ENCODE measurements at regions not wholly inside any gene's neighbourhood (a gene's known extent, or its start where the extent isn't known, plus 50 kb on each side); places are given as distances from the start of the nearest gene placed in this dataset.

DNA sequence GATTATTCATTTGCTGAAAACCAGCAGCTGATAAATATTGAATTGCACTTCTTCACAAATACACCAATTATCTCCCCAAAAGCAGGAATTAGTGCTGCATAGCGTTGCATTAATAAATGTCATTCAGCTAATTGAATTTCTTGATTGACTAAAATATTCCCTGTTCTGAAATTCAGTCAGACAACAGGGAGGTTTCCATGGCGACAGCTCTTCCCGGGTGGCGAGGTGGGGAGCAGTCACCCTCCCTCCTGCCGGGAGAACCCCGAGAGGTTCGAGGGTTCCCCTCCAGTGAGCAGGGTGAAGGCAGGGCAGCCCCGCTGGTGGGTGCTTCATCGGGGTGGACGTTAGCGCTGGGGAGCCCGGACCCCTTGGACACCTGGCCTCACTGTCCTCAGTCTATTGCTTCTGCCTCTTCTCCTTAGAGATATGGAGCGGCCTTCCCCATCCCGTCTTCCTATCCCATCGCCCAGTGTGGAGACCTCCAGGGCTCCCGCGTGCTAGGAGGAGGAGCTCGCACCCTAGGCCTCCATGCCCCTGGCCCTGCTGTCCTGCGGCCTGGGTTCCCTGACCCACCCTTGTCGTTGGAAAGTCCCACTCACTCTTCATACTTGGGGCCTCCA, 983.5 kb downstream of the BRD1 start:
- TF ChIP-seq, protein P1, sequence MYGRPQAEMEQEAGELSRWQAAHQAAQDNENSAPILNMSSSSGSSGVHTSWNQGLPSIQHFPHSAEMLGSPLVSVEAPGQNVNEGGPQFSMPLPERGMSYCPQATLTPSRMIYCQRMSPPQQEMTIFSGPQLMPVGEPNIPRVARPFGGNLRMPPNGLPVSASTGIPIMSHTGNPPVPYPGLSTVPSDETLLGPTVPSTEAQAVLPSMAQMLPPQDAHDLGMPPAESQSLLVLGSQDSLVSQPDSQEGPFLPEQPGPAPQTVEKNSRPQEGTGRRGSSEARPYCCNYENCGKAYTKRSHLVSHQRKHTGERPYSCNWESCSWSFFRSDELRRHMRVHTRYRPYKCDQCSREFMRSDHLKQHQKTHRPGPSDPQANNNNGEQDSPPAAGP (tag by site-specific recombination; IDR thresholded peaks at IDR 0.05), result no peak
- TF ChIP-seq ZBTB8A (tag by site-specific recombination; IDR thresholded peaks at IDR 0.05), result no peak
- no peak for TF ChIP-seq ZNF791 (tag by site-specific recombination; IDR thresholded peaks at IDR 0.05)
- TF ChIP-seq ZNF404 (tag by site-specific recombination; IDR thresholded peaks at IDR 0.05), result no peak
- TF ChIP-seq, protein P2, sequence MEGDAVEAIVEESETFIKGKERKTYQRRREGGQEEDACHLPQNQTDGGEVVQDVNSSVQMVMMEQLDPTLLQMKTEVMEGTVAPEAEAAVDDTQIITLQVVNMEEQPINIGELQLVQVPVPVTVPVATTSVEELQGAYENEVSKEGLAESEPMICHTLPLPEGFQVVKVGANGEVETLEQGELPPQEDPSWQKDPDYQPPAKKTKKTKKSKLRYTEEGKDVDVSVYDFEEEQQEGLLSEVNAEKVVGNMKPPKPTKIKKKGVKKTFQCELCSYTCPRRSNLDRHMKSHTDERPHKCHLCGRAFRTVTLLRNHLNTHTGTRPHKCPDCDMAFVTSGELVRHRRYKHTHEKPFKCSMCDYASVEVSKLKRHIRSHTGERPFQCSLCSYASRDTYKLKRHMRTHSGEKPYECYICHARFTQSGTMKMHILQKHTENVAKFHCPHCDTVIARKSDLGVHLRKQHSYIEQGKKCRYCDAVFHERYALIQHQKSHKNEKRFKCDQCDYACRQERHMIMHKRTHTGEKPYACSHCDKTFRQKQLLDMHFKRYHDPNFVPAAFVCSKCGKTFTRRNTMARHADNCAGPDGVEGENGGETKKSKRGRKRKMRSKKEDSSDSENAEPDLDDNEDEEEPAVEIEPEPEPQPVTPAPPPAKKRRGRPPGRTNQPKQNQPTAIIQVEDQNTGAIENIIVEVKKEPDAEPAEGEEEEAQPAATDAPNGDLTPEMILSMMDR (tag by site-specific recombination; IDR thresholded peaks at IDR 0.05), result no peak
- TF ChIP-seq SALL2 (tag by site-specific recombination; IDR thresholded peaks at IDR 0.05; ENCODE audit: borderline replicate concordance), result no peak
- no peak for TF ChIP-seq SP7 (tag by site-specific recombination; IDR thresholded peaks at IDR 0.05)
- TF ChIP-seq, protein P3, sequence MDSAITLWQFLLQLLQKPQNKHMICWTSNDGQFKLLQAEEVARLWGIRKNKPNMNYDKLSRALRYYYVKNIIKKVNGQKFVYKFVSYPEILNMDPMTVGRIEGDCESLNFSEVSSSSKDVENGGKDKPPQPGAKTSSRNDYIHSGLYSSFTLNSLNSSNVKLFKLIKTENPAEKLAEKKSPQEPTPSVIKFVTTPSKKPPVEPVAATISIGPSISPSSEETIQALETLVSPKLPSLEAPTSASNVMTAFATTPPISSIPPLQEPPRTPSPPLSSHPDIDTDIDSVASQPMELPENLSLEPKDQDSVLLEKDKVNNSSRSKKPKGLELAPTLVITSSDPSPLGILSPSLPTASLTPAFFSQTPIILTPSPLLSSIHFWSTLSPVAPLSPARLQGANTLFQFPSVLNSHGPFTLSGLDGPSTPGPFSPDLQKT (IDR thresholded peaks at IDR 0.05; ENCODE audit: borderline replicate concordance, low read depth, low read length), result no peak
- no peak for TF ChIP-seq ZNF350 (tag by site-specific recombination; IDR thresholded peaks at IDR 0.05)
- TF ChIP-seq ZNF521 (tag by site-specific recombination; IDR thresholded peaks at IDR 0.05), result no peak
- TF ChIP-seq, protein P4, sequence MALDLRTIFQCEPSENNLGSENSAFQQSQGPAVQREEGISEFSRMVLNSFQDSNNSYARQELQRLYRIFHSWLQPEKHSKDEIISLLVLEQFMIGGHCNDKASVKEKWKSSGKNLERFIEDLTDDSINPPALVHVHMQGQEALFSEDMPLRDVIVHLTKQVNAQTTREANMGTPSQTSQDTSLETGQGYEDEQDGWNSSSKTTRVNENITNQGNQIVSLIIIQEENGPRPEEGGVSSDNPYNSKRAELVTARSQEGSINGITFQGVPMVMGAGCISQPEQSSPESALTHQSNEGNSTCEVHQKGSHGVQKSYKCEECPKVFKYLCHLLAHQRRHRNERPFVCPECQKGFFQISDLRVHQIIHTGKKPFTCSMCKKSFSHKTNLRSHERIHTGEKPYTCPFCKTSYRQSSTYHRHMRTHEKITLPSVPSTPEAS (tag by site-specific recombination; IDR thresholded peaks at IDR 0.05), result no peak
- no peak for TF ChIP-seq KLF16 (tag by site-specific recombination; IDR thresholded peaks at IDR 0.05)
- no peak for TF ChIP-seq ZNF174 (tag by site-specific recombination; IDR thresholded peaks at IDR 0.05)
- TF ChIP-seq, protein P5, sequence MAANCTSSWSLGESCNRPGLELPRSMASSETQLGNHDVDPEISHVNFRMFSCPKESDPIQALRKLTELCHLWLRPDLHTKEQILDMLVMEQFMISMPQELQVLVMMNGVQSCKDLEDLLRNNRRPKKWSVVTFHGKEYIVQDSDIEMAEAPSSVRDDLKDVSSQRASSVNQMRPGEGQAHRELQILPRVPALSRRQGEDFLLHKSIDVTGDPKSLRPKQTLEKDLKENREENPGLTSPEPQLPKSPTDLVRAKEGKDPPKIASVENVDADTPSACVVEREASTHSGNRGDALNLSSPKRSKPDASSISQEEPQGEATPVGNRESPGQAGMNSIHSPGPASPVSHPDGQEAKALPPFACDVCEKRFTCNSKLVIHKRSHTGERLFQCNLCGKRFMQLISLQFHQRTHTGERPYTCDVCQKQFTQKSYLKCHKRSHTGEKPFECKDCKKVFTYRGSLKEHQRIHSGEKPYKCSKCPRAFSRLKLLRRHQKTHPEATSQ (tag by site-specific recombination; IDR thresholded peaks at IDR 0.05), result no peak
- TF ChIP-seq ZNF510 (tag by site-specific recombination; IDR thresholded peaks at IDR 0.05; ENCODE audit: insufficient replicate concordance), result no peak
- TF ChIP-seq ZNF596 (tag by site-specific recombination; IDR thresholded peaks at IDR 0.05), result no peak
- no peak for TF ChIP-seq ZNF416 (tag by site-specific recombination; IDR thresholded peaks at IDR 0.05)
- no peak overlapping the region for H3K27ac ChIP-seq (ENCODE audit: extremely low read depth, low read depth, low read length)
- CTCF ChIA-PET, result no interaction called here
- POLR2A ChIA-PET, result no interaction called here
- no peaks in the 10 kb centered on the region for H3K36me3 ChIP-seq (ENCODE audit: control insufficient read depth in 2 of 2, insufficient read depth in 1 of 2, low read length in 2 of 2)
- no peaks in the 10 kb centered on the region for H3K4me1 ChIP-seq (ENCODE audit: control insufficient read depth, insufficient read depth, low read length)
- no peak overlapping the region for H3K4me3 ChIP-seq (ENCODE audit: low read depth, low read length)
- no peaks in the 10 kb centered on the region for H3K9me3 ChIP-seq (ENCODE audit: control insufficient read depth, insufficient read depth, low read depth, low read length)

DNA sequence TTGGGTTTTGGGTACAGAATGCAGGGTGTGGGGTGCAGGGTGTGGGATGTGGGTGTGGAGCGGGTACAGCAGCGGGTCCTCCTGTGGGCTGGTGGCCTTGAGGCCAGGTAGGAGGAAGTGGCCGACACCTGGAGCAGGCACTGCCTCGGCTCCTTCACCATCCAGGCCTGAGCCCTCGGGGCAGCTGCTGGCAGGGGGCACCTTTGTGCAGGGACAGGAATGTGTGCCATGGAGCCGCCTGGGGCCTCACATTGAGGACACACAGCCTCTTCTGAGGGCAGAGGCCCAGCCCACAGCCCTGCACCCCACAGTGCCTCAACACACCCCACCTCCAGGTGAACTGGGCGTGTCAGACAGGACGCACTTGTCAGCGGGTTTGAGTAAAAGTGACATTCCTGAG, 984.0 kb downstream of the BRD1 start:
- ChIA-PET CTCF (no interaction called here), POLR2A (no interaction called here)
- Histone ChIP-seq H3K36me3 (ENCODE audit: control insufficient read depth in 2 of 2, insufficient read depth in 1 of 2, low read length in 2 of 2) (no peaks in the 10 kb centered on the region), H3K27ac (ENCODE audit: extremely low read depth, low read depth, low read length) (no peak overlapping the region), H3K9me3 (ENCODE audit: control insufficient read depth, insufficient read depth, low read depth, low read length) (no peaks in the 10 kb centered on the region), H3K4me1 (ENCODE audit: control insufficient read depth, insufficient read depth, low read length) (no peaks in the 10 kb centered on the region), H3K4me3 (ENCODE audit: low read depth, low read length) (no peak overlapping the region)
- TF ChIP-seq, protein P2 (tag by site-specific recombination; IDR thresholded peaks at IDR 0.05), result no peak
- no peak for TF ChIP-seq ZNF624 (tag by site-specific recombination; IDR thresholded peaks at IDR 0.05)
- TF ChIP-seq KLF9 (tag by site-specific recombination; IDR thresholded peaks at IDR 0.05; ENCODE audit: low read depth), result no peak
- TF ChIP-seq, protein P6, sequence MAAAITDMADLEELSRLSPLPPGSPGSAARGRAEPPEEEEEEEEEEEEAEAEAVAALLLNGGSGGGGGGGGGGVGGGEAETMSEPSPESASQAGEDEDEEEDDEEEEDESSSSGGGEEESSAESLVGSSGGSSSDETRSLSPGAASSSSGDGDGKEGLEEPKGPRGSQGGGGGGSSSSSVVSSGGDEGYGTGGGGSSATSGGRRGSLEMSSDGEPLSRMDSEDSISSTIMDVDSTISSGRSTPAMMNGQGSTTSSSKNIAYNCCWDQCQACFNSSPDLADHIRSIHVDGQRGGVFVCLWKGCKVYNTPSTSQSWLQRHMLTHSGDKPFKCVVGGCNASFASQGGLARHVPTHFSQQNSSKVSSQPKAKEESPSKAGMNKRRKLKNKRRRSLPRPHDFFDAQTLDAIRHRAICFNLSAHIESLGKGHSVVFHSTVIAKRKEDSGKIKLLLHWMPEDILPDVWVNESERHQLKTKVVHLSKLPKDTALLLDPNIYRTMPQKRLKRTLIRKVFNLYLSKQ (tag by site-specific recombination; IDR thresholded peaks at IDR 0.05; ENCODE audit: borderline replicate concordance), result no peak
- no peak for TF ChIP-seq ZNF785 (tag by site-specific recombination; IDR thresholded peaks at IDR 0.05)
- TF ChIP-seq BCL11B (tag by site-specific recombination; IDR thresholded peaks at IDR 0.05; ENCODE audit: low read depth), result no peak
- TF ChIP-seq ZFP41 (tag by site-specific recombination; IDR thresholded peaks at IDR 0.05; ENCODE audit: borderline replicate concordance), result no peak
